ENCODE measurements at regions not wholly inside any gene's neighbourhood (a gene's known extent, or its start where the extent isn't known, plus 50 kb on each side); places are given as distances from the start of the nearest gene placed in this dataset.
"Not testable (repeated sequence)": the region's sequence is repeated elsewhere in the genome, so short reads cannot be mapped to it uniquely, and the experiment has no call there.

DNA sequence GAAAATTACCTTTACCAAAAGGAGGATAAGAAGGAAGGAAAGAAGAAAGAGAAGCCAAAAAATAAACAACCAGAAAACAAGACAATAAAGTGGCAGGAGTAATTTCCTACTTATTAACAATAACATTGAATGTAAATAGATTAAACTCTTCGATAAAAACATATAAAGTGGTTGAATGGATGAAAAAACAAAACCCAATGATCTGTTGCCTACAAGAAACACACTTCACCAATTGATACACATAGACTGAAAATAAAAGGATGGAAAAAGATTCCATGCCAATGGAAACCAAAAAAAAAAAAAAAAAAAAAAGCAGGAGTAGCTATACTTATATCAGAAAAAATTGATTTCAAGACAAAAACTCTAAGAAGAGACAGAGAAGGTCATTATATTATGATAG lies 518.9 kb downstream of the BCKDHB start:
- DNase-seq (ENCODE audit: low read depth): no peak

DNA sequence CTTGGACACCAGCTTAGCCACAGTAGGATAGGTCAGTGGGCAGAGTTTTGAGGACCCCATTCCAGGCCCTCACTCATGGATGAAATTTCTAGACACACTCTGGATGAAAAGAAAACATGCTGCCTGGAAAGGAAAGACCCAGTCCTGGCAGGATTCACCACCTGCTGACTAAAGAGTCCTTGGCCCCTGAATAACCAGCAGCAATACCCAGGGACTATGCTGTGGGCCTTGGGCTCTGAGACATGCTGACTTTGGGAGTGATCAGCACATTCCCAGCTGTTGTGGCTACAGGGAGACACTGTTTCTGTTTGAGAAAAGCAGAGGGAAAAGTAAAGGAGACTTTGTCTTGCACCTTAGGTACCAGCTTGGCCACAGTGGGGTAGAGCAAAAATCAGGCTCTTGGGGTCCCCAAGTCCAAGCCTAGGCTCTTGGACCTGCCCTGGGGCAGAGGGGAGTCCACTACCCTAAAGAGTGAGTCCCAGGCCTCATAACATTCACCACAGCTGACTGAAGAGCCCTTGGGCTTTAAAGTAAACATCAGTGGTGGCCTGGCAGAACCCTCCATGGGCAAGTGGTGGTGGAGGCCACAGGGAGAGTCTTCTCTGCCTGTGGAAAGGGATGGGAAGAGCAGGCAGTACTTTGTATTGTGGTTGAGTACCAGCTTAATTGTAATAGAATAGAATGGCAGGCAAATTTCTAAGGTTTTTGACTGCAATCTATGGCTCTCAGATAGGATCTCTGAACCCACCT lies 516.8 kb downstream of the BCKDHB start:
- no peak for DNase-seq (ENCODE audit: low read depth)

DNA sequence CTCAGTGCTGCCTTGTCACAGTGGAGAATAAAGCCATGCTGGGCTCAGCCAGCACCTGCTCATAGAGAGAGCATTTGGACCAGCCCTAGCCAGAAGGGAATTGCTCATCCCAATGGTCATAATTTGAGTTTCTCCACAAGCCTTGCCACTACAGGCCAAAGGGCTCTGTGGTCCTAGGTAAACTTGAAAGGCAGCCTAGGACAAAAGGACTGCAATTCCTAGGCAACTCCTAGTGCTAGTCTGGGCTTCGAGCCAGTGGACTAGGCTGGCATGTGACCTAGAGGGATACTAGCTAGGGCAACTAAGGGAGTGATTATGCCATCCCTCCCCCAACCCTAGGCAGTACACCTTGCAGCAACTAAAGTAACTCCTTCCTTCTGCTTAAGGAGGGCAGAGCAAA lies 516.2 kb downstream of the BCKDHB start:
- no peak for DNase-seq (ENCODE audit: low read depth)

DNA sequence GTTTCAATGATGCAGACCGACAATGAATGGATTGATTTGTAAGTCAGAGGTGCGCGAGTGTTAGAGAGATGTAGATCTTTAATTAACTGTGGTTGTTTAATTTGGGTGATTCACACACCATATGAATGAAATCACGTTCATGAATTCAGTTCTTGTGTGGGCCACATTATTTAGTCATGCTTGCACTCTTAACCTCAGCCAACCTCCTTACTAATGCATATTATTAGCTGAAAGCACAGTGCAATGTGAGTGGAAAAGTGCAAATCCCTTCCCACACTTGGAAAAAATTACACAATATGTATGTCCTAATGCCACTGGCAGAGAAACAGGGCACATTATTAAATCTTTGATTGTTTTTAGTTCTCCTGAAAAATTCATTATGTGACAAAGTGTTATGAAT lies 512.5 kb downstream of the BCKDHB start:
- DNase-seq (ENCODE audit: low read depth): peak; percentile 74

DNA sequence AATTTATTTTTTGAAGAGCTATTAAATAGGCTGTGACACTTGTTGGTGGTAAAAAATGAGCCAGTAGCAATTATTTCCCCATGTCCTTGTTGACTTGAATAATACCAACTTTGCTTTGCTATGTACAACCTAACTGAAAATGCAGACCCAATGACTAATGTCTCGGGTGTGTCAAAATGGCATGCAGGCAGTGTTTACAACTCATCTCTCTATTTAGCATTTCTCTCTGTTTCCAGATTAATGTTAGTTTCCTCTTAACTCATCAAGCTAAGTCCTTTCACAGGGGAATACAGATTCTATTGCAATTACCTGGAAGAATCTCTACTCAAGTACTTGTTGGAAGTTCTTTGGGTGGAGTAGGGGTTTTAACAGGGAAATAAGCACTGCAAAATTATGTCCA lies 504.4 kb downstream of the BCKDHB start:
- DNase-seq (ENCODE audit: low read depth): peak; percentile 85

DNA sequence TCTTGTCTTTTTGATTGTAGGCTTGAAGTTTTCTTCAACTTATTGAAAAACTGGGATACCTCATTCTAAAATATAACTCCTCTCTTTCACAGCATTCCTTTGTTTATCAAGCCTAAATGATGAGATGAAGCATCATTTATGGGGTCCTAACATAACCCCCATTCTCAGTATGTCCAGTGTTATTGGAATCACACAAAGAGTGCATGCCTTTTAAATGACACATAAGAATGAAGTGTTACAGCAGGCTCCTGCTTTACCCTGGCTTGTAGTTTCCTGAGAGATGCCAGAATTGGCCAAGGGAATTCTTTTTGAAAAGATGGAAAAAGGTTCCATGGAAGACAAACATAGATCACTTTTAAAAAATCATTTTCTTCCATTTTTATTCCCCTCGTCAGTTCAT lies 502.4 kb downstream of the BCKDHB start:
- DNase-seq (ENCODE audit: low read depth): peak; percentile 71

DNA sequence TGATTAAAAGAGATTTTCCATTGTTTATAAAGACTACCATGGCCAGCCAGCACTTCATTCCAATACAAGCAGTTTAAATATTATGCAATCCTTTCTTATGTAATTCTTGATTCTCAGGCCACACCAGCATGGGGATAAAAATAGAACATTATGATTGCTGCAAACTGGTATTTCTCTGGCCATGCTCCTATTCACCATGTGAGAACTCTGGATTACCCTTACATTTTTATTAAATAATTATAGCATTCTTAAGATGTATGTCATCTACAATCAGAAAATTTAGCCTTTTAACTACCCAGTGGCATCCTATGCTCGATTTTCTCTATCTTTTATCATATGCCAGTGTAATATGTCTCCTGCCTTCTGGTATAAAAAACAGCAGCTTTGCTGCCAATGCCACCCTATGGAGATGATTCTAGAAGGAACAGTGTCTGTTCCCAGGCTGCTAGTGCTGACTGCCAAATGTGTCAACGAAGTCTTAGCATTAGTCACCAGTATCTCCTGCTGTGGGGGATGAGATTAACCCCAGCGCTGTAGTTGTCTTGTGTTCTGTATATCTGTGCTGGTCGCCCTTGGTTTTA lies 501.4 kb downstream of the BCKDHB start:
- peak; percentile 96 for DNase-seq (ENCODE audit: low read depth)

DNA sequence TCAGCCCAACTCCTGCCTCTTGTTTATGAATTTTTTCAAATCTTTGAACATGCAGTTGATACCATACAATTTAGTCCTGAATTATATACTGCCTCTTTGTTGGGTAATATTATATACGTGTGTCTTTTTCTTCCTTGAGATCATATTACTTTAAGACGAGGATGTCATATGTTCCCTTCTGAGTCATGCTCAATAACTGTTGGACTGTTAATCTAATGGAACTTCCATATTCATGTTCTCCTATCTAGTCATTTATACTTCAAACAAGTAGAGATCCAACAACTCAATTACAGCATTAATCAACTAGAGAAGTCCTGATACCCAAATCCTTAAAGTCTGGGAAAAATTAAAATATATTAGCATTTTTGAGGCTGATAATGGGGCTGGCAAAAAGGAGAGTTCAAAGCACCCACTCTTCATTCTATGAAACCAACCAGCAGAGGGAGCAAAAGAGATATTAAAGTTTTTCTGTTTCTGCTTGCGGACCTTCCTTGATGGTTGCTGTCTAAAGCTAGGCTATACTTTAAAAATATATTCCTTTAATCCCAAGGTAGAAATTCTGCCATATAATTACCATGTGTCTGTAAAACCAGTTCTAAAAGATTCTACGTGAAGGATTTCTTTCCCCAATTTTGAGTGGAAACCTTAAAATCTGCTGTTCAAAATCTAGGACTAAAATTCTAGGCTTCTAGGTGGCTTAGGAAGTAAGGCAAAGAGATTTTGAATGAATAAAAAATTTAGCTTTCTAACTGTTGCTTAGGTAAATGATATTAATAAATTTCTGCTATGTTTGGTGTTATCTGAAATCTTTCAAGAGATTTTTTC lies 498.9 kb downstream of the BCKDHB start:
- peak; percentile 58 for DNase-seq (ENCODE audit: low read depth)

DNA sequence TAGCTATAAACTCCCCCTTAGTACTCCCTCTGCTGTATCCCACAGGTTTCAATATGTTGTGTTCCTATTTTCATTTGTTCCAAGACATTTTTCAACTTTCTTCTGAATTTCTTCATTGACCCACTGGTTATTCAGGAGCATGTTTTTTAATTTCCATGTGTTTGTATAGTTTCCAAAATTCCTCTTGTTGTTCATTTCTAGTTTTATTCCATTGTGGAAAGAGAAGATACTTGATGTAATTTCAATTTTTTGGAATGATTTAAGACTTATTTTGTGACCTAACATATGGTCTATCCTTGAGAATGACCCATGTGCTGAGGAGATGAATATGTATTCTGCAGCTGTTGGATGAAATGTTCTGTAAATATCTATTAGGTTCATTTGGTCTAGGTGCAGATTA lies 497.2 kb downstream of the BCKDHB start:
- no peak for DNase-seq (ENCODE audit: low read depth)

DNA sequence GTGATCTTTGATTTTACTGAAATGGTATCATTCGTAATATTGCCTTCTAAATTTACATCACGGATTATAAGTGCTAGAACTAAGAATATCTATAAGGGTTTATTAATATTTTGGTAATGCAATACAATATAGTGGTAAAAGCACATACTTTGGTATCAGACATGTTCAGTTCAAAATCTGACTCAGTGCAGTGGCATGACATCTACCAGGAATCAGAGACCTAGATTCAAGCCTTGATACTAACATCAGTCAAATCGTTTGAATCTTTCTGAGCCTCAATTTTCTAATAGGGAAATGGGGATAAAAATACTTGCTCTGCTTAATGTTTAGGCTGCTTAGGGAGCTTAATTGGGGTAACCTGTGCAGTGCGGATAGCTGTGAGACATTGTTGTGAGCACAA lies 488.0 kb downstream of the BCKDHB start:
- peak; percentile 38 for DNase-seq (ENCODE audit: low read depth)

DNA sequence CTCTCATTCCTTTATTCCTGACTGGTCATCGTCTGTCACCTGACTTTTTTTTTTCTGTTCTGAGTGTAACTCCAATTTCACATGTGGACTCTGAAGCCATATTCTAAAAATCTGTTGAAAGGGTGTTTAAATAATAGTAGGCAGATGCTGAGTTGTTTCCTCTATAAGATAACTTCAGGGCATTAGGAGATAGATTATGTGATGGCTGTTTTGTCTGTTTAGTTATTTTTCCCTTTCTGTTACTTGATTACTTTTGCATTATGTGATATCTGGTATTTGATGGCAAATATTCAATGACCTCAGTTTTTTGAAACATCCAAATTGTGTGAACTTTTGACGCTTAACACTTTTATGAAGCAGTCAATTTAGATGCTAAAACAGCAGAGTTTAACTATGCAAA lies 486.0 kb downstream of the BCKDHB start:
- no peak for DNase-seq (ENCODE audit: low read depth)

DNA sequence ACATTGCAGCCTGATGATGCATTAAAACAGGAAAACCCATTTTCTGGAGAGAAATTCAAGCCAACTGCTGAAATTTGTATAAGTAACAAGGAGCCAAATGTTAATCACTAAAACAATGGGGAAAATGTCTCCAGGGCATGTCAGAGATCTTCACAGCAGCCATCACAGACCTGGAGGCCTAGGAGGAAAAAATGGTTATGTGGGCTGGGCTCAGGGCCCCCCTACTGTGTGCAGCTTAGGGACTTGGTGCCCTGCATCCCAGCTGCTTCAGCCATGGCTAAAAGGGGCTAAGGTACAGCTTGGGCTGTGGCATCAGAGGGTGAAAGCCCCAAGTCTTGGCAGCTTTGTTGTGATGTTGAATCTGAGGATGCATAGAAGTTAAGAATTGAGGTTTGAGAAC lies 479.8 kb downstream of the BCKDHB start:
- DNase-seq (ENCODE audit: low read depth): no peak

DNA sequence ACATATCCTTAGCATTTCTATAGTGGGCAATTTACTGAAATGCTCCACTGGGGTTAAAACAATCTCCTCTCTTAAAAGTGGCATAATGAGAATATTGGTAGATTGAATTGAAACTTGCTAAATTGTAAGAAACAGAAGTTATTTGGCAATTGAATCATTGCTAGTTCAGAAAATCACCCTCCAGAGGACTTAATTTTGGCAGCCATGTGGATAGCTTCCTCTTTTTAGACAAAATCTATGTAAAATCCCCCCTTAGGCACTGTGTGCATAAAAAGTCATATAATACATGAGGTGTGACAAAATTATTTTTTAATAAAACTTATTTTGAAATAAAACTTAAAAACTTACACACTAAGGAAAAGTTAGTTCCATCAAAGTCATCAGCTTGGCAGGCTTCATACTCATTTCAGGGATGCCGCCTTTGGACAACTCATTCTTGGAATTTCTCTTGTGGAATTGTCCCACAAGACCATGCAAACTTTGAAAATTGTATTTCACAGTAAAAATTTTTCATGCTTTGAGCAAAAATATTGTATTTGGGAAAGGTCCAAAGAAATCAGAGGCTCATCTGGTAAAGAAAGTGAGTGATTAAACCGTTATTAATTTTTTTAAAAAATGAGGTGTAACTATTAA lies 473.0 kb downstream of the BCKDHB start:
- no peak for DNase-seq (ENCODE audit: low read depth)

DNA sequence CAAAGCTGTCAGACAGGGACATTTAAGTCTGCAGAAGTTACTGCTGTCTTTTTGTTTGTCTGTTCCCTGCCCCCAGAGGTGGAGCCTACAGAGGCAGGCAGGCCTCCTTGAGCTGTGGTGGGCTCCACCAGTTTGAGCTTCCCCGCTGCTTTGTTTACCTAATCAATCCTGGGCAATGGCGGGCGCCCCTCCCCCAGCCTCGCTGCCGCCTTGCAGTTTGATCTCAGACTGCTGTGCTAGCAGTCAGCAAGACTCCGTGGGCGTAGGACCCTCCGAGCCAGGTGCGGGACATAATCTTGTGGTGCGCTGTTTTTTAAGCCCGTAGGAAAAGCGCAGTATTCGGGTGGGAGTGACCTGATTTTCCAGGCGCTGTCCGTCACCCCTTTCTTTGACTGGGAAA lies 466.8 kb downstream of the BCKDHB start:
- DNase-seq (ENCODE audit: low read depth): not testable (repeated sequence)

DNA sequence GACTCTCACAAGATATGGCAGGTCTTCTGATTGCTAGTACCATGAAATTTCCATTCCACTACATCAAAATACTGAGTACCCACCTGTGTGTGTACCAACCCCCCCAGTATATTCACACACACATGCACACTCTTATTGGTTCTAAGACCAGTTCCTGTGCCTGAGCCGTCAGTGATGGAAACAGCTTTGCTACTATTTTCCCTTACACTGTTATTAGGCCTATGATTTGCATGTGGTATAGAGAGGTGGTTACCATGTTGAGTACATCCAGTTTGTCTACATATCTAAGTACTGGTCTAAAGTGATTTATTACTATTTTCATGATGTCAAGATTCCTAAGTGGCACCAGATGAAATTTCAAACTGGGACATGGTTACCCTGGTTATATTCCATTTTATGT lies 459.9 kb downstream of the BCKDHB start:
- DNase-seq (ENCODE audit: low read depth): no peak

DNA sequence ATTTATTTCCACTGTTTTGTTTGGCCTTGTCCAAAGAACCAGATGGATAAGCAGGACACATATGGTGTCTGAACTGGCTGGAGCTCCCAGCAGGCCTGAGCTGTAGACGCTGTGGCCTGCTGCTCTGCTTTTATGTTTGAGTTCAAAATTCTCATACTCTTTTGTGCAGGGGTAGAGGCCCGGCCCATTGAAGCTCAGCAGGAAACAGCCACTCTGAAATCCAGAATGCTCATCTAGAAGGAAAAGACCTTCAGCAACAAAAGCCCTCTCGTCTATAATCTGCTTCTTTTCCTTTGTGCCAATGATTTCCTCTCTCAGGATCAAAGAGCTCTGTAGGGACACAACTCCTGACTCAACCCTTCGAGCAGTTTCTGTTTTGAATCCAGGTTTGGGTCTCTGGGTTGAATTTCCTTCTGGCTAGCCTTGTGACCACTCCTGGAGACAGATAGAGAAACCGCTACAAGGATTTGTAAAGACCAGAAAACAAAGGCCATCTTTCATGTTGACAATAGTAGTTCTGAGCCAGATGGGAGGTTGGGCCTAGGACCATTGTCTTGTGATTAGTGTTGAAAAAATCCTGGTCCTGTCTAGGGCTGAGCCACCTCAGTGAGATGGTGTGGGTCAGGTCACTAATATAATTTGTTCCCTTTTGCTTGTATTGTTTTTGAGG lies 446.7 kb downstream of the BCKDHB start:
- no peak for DNase-seq (ENCODE audit: low read depth)

DNA sequence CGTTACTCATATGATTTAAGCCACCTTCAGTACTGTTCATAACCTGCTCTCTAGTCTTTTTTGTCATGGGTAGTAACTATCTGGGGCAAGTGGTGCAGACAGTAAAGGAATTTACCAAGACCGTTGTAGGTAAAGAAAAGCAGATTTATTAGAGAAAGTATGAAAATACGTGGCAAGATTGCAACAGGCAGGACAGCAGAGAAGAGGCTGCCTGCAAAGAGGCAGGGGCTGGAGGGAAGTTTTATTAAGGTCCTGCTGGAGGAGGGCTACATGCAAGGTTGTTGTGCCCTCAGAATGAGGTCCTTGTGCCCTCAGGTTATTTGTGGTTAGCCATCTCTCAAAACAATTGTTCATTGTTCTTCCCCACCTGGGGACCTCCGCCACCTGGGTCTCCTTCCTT lies 444.3 kb downstream of the BCKDHB start:
- no peak for DNase-seq (ENCODE audit: low read depth)

DNA sequence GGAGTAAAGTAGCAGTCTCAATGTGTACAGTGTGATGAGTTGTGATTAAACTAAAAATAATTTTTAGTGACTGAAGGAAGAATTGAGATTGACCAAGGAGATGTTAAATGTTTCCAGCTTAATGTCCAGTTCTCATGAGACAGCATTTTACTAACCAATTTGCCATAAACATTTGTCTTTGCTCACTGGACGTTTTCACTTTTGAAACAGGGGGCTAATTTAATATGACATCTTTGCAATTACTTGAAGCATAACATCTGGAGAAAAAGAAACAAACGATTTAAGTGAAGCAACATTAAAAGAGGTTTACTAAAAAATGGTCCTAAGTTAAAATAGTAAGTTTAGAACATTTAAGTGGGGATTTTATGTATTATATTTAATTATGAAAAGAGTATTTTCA lies 443.8 kb downstream of the BCKDHB start:
- no peak for DNase-seq (ENCODE audit: low read depth)

DNA sequence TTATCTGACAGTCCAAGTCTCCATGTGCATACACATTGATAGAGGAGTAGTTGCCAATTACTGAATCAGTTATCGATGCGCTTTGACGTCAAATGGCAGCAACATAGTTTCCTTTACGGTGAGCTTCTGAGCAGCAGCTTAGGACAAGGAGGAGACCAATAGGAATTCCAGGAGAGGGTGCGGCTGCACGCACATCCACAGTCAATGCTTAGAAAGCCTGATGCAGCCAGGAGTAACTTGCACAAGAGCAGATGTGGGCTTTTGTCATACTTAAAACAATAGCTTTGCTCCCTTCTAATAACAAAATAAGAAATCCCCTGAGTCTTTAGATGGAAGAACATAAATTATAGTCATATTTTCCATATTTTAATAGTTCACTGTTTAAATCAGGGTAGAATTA lies 442.1 kb downstream of the BCKDHB start:
- DNase-seq (ENCODE audit: low read depth): no peak

DNA sequence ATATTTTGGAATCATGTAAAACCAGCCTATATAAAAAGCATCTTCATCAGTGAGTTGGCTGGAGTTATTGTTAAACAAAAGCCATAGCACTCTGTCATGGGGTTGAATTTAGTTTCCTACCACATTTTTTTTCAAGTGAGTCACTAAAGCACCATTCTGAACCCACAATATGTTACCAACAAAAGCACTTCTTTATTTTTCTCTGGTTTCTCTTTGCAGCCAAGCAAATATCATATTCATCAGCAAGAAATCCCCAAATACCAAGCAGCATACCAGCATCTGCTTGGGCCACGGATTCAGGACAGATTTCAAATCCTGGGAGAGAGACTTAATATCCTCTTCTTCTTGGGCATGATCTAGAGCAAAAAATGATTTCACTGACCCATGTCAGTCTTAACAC lies 441.4 kb downstream of the BCKDHB start:
- DNase-seq (ENCODE audit: low read depth): peak; percentile 91

DNA sequence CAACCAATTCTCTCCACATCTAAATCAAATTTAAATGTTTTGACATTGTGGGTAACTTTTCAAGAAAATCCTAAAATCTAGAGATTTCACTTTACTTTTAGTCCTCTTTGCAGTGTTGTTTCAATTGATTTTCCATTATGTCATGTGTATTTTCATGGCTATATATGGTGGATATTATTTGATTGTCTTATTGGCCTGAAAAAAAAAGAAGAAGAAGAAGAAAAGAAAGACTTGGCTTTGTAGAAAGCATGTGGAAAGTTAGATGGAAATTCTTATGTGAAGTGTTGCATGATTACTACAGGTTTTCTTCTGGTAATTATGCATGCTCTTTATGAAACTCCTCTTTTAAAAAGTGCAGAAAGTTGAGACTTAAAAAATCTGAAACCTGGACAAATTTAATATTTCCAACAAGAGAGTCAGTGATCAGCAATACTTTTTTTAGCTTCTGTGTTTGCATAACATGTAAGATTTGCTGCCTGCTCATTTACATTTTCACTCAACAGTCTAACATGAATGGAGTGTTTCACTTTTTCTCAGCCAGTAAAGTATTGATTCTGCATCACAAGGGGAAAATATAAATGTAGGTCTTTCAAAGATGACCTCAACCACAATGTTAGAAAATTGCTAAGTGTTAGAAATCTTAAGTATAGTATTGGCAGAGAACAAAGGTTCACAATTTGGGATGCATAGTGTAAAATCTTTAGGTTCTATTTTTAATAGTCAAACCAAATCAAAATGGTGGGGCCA lies 438.7 kb downstream of the BCKDHB start:
- no peak for DNase-seq (ENCODE audit: low read depth)

Measured in EH (cell line).